B cell (primary cell): ENCODE measurements at regions not wholly inside any gene's neighbourhood (a gene's known extent, or its start where the extent isn't known, plus 50 kb on each side); places are given as distances from the start of the nearest gene placed in this dataset.
"Not testable (repeated sequence)": the region's sequence is repeated elsewhere in the genome, so short reads cannot be mapped to it uniquely, and the experiment has no call there.

Source experiments
- ATAC-seq: fragments of 200-7000 bp; cut with Tn5 transposase; one replicate; pipeline ENCODE4 v1.10.0; 2021; ENCODE audit warnings: low read depth, mild to moderate bottlenecking, moderate number of reproducible peaks, moderate library complexity
- CTCF ChIA-PET: fragments of 350-600 bp; sonication (Branson Sonifier 250); formaldehyde crosslinking; loops from one replicate; lab custom pipeline; 2021; ENCODE audit warnings: antibody characterized with exemption, inconsistent platforms; lab: Charles Lee
- POLR2A ChIA-PET: fragments of 350-600 bp; sonication (Branson Sonifier 250); formaldehyde crosslinking; loops from one replicate; lab custom pipeline; 2021; ENCODE audit warnings: antibody characterized with exemption; lab: Charles Lee
- DNase-seq: peaks from one replicate; pipeline ENCODE4 v3.0.0; 2013
- H2AFZ ChIP-seq: 2 replicates; pipeline ENCODE4 v1.6.1; 2012; ENCODE audit warnings: mild to moderate bottlenecking, low read depth, low read length; ENCODE audit not compliant: insufficient read depth, poor library complexity, severe bottlenecking
- H3K27ac ChIP-seq, 2 donors: 1 replicate in 1 of 2; 2 replicates in 1 of 2; pipeline ENCODE4 v1.5.1; 2012 to 2013; ENCODE audit warnings: low read length in 2 of 2, mild to moderate bottlenecking in 2 of 2, moderate library complexity in 1 of 2
- H3K27me3 ChIP-seq, 4 experiments: fragments of 200-600 bp in 1 of 4; sonication (generic) in 1 of 4; replicated peaks in 1 of 4; 1 replicate in 2 of 4; 2 replicates in 2 of 4; pipeline versions ENCODE4 v1.6.1 to v1.7.0; 2013 to 2016; ENCODE audit warnings: low read length in 3 of 4, mild to moderate bottlenecking in 2 of 4, mixed read lengths in 1 of 4, moderate library complexity in 1 of 4; ENCODE audit not compliant: insufficient read depth in 4 of 4, control insufficient read depth in 3 of 4; ENCODE audit errors: control extremely low read depth in 1 of 4
- H3K36me3 ChIP-seq, 2 experiments: replicated peaks in 1 of 2; 1 replicate in 1 of 2; 2 replicates in 1 of 2; pipeline versions ENCODE4 v1.6.1 to v1.7.1; 2013; ENCODE audit warnings: low read length in 1 of 2; ENCODE audit not compliant: insufficient read depth in 2 of 2, control insufficient read depth in 1 of 2; ENCODE audit errors: control extremely low read depth in 1 of 2, extremely low read depth in 1 of 2
- H3K4me1 ChIP-seq, 2 donors: fragments of 200-600 bp in 1 of 2; sonication (generic) in 1 of 2; 1 replicate in 1 of 2; 2 replicates in 1 of 2; pipeline versions ENCODE4 v1.5.1 to v1.6.1; 2013 to 2017; ENCODE audit warnings: low read length in 2 of 2; ENCODE audit not compliant: control insufficient read depth in 2 of 2, insufficient read depth in 2 of 2
- H3K4me2 ChIP-seq: replicated peaks from 2 replicates; pipeline ENCODE3; 2012; ENCODE audit warnings: mild to moderate bottlenecking, low read depth, low read length; ENCODE audit not compliant: poor library complexity, severe bottlenecking
- H3K4me3 ChIP-seq, 5 experiments: fragments of 200-600 bp in 1 of 5; sonication (generic) in 1 of 5; 1 replicate in 3 of 5; 2 replicates in 2 of 5; pipeline versions ENCODE4 v1.5.1 to v1.7.0; 2011 to 2016; ENCODE audit warnings: low read length in 4 of 5, mild to moderate bottlenecking in 4 of 5, low read depth in 2 of 5, control low read depth in 1 of 5, moderate library complexity in 1 of 5; ENCODE audit not compliant: insufficient read depth in 1 of 5; ENCODE audit errors: control extremely low read depth in 1 of 5, extremely low read depth in 1 of 5
- H3K79me2 ChIP-seq: fragments of 200-600 bp; sonication (generic); one replicate; pipeline ENCODE4 v1.6.0; 2016; ENCODE audit warnings: low read length; ENCODE audit not compliant: control insufficient read depth, insufficient read depth
- H3K9ac ChIP-seq: fragments of 200-600 bp; sonication (generic); 2 replicates; pipeline ENCODE4 v1.6.1; 2017; ENCODE audit warnings: mild to moderate bottlenecking, low read length, moderate library complexity
- H3K9me3 ChIP-seq, 3 donors: one replicate each; pipeline versions ENCODE4 v1.6.1 to v1.7.1; 2013; ENCODE audit warnings: low read length in 2 of 3; ENCODE audit not compliant: control insufficient read depth in 2 of 3, insufficient read depth in 1 of 3; ENCODE audit errors: control extremely low read depth in 1 of 3
- H4K20me1 ChIP-seq: 2 replicates; pipeline ENCODE4 v1.6.0; 2012; ENCODE audit warnings: mild to moderate bottlenecking, low read length; ENCODE audit not compliant: insufficient read depth, control insufficient read depth, poor library complexity, severe bottlenecking
- H3K27ac Mint-ChIP-seq: one replicate; pipeline ENCODE4 v1.8.0; 2021; ENCODE audit warnings: mixed read lengths
- H3K27me3 Mint-ChIP-seq: one replicate; pipeline ENCODE4 v1.8.0; 2021; ENCODE audit warnings: mixed read lengths
- H3K4me1 Mint-ChIP-seq: one replicate; pipeline ENCODE4 v1.8.0; 2021; ENCODE audit warnings: mixed read lengths
- H3K4me3 Mint-ChIP-seq: one replicate; pipeline ENCODE4 v1.8.0; 2021; ENCODE audit warnings: mixed read lengths
- H3K9me3 Mint-ChIP-seq: one replicate; pipeline ENCODE4 v1.8.0; 2022; ENCODE audit warnings: mixed read lengths; ENCODE audit not compliant: insufficient read depth
- CTCF ChIP-seq: fragments of 200-600 bp; IDR thresholded peaks from one replicate; pipeline ENCODE4 v1.8.0; 2022; ENCODE audit warnings: antibody characterized with exemption, mild to moderate bottlenecking
- EZH2 ChIP-seq: IDR thresholded peaks from 2 replicates; pipeline ENCODE4 v1.6.1; 2012; ENCODE audit warnings: borderline replicate concordance, low read depth, mild to moderate bottlenecking, moderate library complexity, low read length; ENCODE audit not compliant: insufficient read depth, poor library complexity, severe bottlenecking
- WGBS: methylation state at CpG from one replicate; pipeline ENCODE4 v1.1.5; 2013; ENCODE audit warnings: missing lambda C conversion rate; ENCODE audit not compliant: insufficient coverage; 5-methylcytosine and 5-hydroxymethylcytosine counted together
- intact Hi-C: fragments of 100-400 bp; cut with micrococcal nuclease; formaldehyde crosslinking; loops from one replicate; pipeline ENCODE4 v1.10.0; 2022

GRCh38 chr12:14213542-14213941 lies 151.9 kb upstream of the ATF7IP start:
- H3K27ac ChIP-seq, result no peak overlapping the region
- no peaks in the 10 kb centered on the region for H3K79me2 ChIP-seq
- H3K4me1 ChIP-seq, result peaks cover 0 to 10% of the 10 kb centered on the region in 2 donors
- WGBS, result no CpG with 5 or more reads among the region's 1 CpG
- H3K9ac ChIP-seq, result no peak overlapping the region
- H2AFZ ChIP-seq, result no peak overlapping the region
- H3K4me3 ChIP-seq, result no peak overlapping the region
- H3K4me2 ChIP-seq, result no peak overlapping the region
- Mint-ChIP-seq H3K27ac (no peak overlapping the region), H3K27me3 (no peaks in the 10 kb centered on the region), H3K4me3 (no peak overlapping the region), H3K4me1 (peaks cover 14% of the 10 kb centered on the region), H3K9me3 (no peaks in the 10 kb centered on the region)
- H3K9me3 ChIP-seq, result peaks cover 0 to 1% (median 0%) of the 10 kb centered on the region in 3 donors
- TF ChIP-seq CTCF, result no peak
- no peak for TF ChIP-seq EZH2
- no peaks in the 10 kb centered on the region for H4K20me1 ChIP-seq
- intact Hi-C loops, result no loop called here
- ChIA-PET CTCF (interaction anchor here (0.6 to 2.7 kb wide), 2 partner anchors 24 to 33 kb away, joined by 5 to 10 read pairs; no protein-coding TSS in a partner anchor), POLR2A (interaction anchor here (0.7 kb wide), 1 partner anchor 30 kb away, joined by 3 read pairs; no protein-coding TSS in a partner anchor)
- DNase-seq (no peak), ATAC-seq (no peak)
- no peaks in the 10 kb centered on the region for H3K27me3 ChIP-seq
- no peaks in the 10 kb centered on the region for H3K36me3 ChIP-seq

GRCh38 chr12:14214495-14214894 lies 151.0 kb upstream of the ATF7IP start:
- H3K4me3 Mint-ChIP-seq, result no peak overlapping the region
- Histone ChIP-seq H3K4me1 (peaks cover 0 to 10% of the 10 kb centered on the region in 2 donors), H3K27ac (no peak overlapping the region), H4K20me1 (no peaks in the 10 kb centered on the region), H2AFZ (no peak overlapping the region), H3K27me3 (no peaks in the 10 kb centered on the region), H3K4me2 (no peak overlapping the region), H3K36me3 (no peaks in the 10 kb centered on the region), H3K4me3 (no peak overlapping the region), H3K9me3 (peaks cover 0 to 4% (median 1%) of the 10 kb centered on the region in 3 donors), H3K79me2 (no peaks in the 10 kb centered on the region), H3K9ac (no peak overlapping the region)
- DNase-seq (no peak), ATAC-seq (no peak)
- TF ChIP-seq CTCF (no peak), EZH2 (no peak)
- POLR2A ChIA-PET, result no interaction called here
- intact Hi-C loops, result no loop called here
- H3K27ac Mint-ChIP-seq, result no peak overlapping the region
- H3K9me3 Mint-ChIP-seq, result no peaks in the 10 kb centered on the region
- WGBS, result no CpG with 5 or more reads among the region's 1 CpG
- peaks cover 14% of the 10 kb centered on the region for H3K4me1 Mint-ChIP-seq
- CTCF ChIA-PET, result interaction anchor here (0.8 kb wide), 1 partner anchor 29 kb away, joined by 3 read pairs; no protein-coding TSS in a partner anchor
- no peaks in the 10 kb centered on the region for H3K27me3 Mint-ChIP-seq

GRCh38 chr12:14215949-14216348 lies 149.5 kb upstream of the ATF7IP start:
- H3K4me3 Mint-ChIP-seq, DNase-seq, H3K27me3 Mint-ChIP-seq, POLR2A ChIA-PET, H3K27ac Mint-ChIP-seq, intact Hi-C loops, H3K36me3 ChIP-seq, H3K9me3 Mint-ChIP-seq, ATAC-seq, H4K20me1 ChIP-seq, H3K27me3 ChIP-seq, H3K79me2 ChIP-seq, H3K27ac ChIP-seq, H3K9me3 ChIP-seq: not testable (repeated sequence)
- peak overlapping the region in 1 of 5 experiments; percentile 62 for H3K4me3 ChIP-seq
- peak overlapping the region; percentile 56 for H3K4me2 ChIP-seq
- peak overlapping the region; percentile 72 for H2AFZ ChIP-seq
- H3K9ac ChIP-seq, result peak overlapping the region; percentile 46
- peaks cover 0 to 12% of the 10 kb centered on the region in 2 donors for H3K4me1 ChIP-seq
- H3K4me1 Mint-ChIP-seq, result peaks cover 17% of the 10 kb centered on the region
- CTCF ChIA-PET, result interaction anchor here (0.6 to 2.0 kb wide), 4 partner anchors 22 to 251 kb away, joined by 3 to 5 read pairs (median 4); no protein-coding TSS in a partner anchor
- WGBS, result no CpG with 5 or more reads among the region's 7 CpGs
